Retinal pigment epithelial cell (primary cell): ENCODE measurements at regions not wholly inside any gene's neighbourhood (a gene's known extent, or its start where the extent isn't known, plus 50 kb on each side); places are given as distances from the start of the nearest gene placed in this dataset.
"Not testable (repeated sequence)": the region's sequence is repeated elsewhere in the genome, so short reads cannot be mapped to it uniquely, and the experiment has no call there.

Experiments
- DNase-seq: peaks from one replicate; pipeline ENCODE4 v3.0.0-alpha.2; 2010; ENCODE audit warnings: low read depth
- H3K4me3 ChIP-seq: 2 replicates; pipeline ENCODE4 v1.5.1; 2011; ENCODE audit warnings: mild to moderate bottlenecking, low read length, control low read depth, moderate library complexity
- TF ChIP-seq, protein P1 (sequence below): conservative IDR thresholded peaks from 2 replicates; pipeline ENCODE4 v1.5.1; 2011; ENCODE audit warnings: low read depth, low read length, control low read depth, inconsistent platforms

- TF ChIP-seq, protein P1, sequence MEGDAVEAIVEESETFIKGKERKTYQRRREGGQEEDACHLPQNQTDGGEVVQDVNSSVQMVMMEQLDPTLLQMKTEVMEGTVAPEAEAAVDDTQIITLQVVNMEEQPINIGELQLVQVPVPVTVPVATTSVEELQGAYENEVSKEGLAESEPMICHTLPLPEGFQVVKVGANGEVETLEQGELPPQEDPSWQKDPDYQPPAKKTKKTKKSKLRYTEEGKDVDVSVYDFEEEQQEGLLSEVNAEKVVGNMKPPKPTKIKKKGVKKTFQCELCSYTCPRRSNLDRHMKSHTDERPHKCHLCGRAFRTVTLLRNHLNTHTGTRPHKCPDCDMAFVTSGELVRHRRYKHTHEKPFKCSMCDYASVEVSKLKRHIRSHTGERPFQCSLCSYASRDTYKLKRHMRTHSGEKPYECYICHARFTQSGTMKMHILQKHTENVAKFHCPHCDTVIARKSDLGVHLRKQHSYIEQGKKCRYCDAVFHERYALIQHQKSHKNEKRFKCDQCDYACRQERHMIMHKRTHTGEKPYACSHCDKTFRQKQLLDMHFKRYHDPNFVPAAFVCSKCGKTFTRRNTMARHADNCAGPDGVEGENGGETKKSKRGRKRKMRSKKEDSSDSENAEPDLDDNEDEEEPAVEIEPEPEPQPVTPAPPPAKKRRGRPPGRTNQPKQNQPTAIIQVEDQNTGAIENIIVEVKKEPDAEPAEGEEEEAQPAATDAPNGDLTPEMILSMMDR = no peak
- no peak overlapping the region for H3K4me3 ChIP-seq
- DNase-seq = no peak
Measured at GRCh38 chr5:60444661-60445360, 255.2 kb downstream of the DEPDC1B start.

- H3K4me3 ChIP-seq = no peak overlapping the region
- TF ChIP-seq, protein P1 = no peak
- DNase-seq = no peak
Measured at GRCh38 chr5:60439552-60439951, 260.4 kb downstream of the DEPDC1B start.

DNA sequence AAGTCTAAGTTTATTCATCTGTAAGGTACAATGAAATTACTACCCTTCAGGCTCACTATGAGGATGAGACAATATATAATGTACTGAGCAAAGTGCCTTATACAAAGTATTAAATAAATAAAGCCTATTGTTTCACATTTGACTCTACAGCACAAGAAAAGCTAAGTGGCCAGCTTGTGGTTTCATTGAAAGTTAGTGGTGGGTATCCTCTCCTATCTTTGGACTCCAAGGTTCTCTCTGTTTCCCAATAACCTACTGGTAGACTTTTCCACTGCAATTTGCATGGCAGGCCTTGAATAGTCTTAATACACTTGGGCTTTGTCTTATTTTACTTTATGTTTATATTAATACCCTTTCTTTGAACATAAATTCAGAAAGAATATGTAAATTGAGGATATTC, 262.7 kb downstream of the DEPDC1B start:
- H3K4me3 ChIP-seq = no peak overlapping the region
- TF ChIP-seq, protein P1 = no peak
- DNase-seq = no peak

DNA sequence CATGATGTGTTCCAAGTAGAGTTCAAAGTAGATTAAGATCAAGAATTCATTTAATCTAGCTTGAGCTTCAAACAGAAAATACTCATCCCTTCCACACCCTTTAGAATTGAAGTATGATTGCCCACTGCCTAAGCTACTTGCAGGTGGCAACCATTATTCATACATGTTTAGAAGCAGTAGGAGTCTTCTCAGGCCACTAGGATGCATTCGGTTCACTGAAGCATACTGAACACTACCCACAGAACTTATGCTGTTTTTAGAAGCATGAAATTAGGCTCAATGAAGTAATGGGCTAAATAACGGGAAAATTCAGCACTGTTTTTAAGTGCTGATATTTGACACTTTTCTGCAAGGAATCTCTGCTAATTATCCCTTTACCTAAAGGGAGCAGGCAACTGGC, 263.4 kb downstream of the DEPDC1B start:
- TF ChIP-seq, protein P1 = no peak
- H3K4me3 ChIP-seq = no peak overlapping the region
- no peak for DNase-seq

GRCh38 chr5:60435808-60436207, 264.2 kb downstream of the DEPDC1B start:
- no peak overlapping the region for H3K4me3 ChIP-seq
- TF ChIP-seq, protein P1 = no peak
- no peak for DNase-seq

DNA sequence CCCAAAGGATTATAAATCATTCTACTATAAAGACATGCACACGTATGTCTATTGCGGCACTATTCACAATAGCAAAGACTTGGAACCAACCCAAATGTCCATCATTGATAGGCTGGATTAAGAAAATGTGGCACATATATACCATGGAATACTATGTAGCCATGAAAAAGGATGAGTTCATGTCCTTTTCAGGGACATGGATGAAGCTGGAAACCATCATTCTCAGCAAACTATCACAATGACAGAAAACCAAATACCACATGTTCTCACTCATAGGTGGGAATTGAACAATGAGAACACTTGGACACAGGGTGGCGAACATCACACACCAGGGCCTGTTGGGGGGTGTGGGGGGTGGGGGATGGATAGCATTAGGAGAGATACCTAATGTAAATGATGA, 273.8 kb downstream of the DEPDC1B start:
- not testable (repeated sequence) for DNase-seq, H3K4me3 ChIP-seq

DNA sequence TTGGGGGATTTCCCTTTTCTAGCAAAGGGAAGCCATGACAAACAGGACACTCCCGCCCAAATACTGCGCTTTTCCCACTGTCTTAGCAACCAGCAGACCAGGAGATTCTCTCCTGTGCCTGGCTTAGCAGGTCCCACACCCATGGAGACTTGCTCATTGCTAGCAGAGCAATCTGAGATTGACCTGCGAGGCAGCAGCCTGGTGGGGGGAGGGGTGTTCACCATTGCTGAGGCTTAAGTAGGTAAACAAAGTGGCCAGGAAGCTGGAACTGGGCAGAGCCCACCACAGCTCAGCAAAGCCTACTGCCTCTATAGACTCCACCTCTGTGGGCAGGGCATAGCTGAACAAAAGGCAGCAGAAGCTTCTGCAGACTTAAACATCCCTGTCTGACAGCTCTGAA, 279.2 kb downstream of the DEPDC1B start:
- H3K4me3 ChIP-seq, DNase-seq: not testable (repeated sequence)

GRCh38 chr5:60417500-60418181, 282.3 kb downstream of the DEPDC1B start:
- DNase-seq = no peak
- no peak overlapping the region for H3K4me3 ChIP-seq
- TF ChIP-seq, protein P1 = no peak
